Neural cell (in vitro differentiated cells): ENCODE measurements at regions not wholly inside any gene's neighbourhood (a gene's known extent, or its start where the extent isn't known, plus 50 kb on each side); places are given as distances from the start of the nearest gene placed in this dataset.
"Not testable (repeated sequence)": the region's sequence is repeated elsewhere in the genome, so short reads cannot be mapped to it uniquely, and the experiment has no call there.

ENCODE experiments used
- H2AFZ ChIP-seq: fragments of 200-600, 300-800 bp; sonication (generic), shearing (Covaris generic); 2 replicates; pipeline ENCODE4 v1.6.0; 2014; ENCODE audit warnings: low read depth, mild to moderate bottlenecking, antibody characterized with exemption, low read length, moderate library complexity
- H3F3A ChIP-seq: fragments of 200-600 bp; shearing (Covaris generic); 2 replicates; pipeline ENCODE4 v1.6.1; 2016; ENCODE audit warnings: mild to moderate bottlenecking, moderate library complexity, mixed read lengths, antibody characterized with exemption, low read length; ENCODE audit not compliant: insufficient read depth, poor library complexity, severe bottlenecking
- H3K27ac ChIP-seq: fragments of 200-600, 300-800 bp; sonication (generic), shearing (Covaris generic); 2 replicates; pipeline ENCODE4 v1.5.1; 2014; ENCODE audit warnings: mild to moderate bottlenecking, low read length, moderate library complexity
- H3K27me3 ChIP-seq: fragments of 300-800, 200-600 bp; sonication (generic), shearing (Covaris generic); 2 replicates; pipeline ENCODE4 v1.6.0; 2014; ENCODE audit warnings: mild to moderate bottlenecking, low read depth, low read length, moderate library complexity; ENCODE audit not compliant: insufficient read depth
- H3K36me3 ChIP-seq: fragments of 300-800, 200-600 bp; sonication (generic), shearing (Covaris generic); 2 replicates; pipeline ENCODE4 v1.5.1; 2014; ENCODE audit warnings: mild to moderate bottlenecking, antibody characterized with exemption, low read length, moderate library complexity; ENCODE audit not compliant: insufficient read depth
- H3K4me2 ChIP-seq: fragments of 300-800, 200-600 bp; sonication (generic), shearing (Covaris generic); 2 replicates; pipeline ENCODE4 v1.6.0; 2014; ENCODE audit warnings: mild to moderate bottlenecking, low read length
- H3K4me3 ChIP-seq: fragments of 300-800, 200-600 bp; sonication (generic), shearing (Covaris generic); 2 replicates; pipeline ENCODE4 v1.5.1; 2014; ENCODE audit warnings: mild to moderate bottlenecking, low read length, moderate library complexity
- H3K79me2 ChIP-seq: fragments of 200-600 bp; shearing (Covaris generic); replicated peaks from 2 replicates; pipeline ENCODE4 v1.6.0; 2014; ENCODE audit warnings: mild to moderate bottlenecking, low read length, moderate library complexity; ENCODE audit not compliant: insufficient read depth
- H3K9ac ChIP-seq: fragments of 300-800, 200-600 bp; sonication (generic), shearing (Covaris generic); 2 replicates; pipeline ENCODE4 v1.6.1; 2016; ENCODE audit warnings: mild to moderate bottlenecking, low read length, mixed read lengths
- H3K9me2 ChIP-seq: fragments of 200-600 bp; shearing (Covaris generic); 2 replicates; pipeline ENCODE4 v1.6.1; 2016; ENCODE audit warnings: mild to moderate bottlenecking, low read length, mixed read lengths; ENCODE audit not compliant: insufficient read depth
- H3K9me3 ChIP-seq: fragments of 200-600, 300-800 bp; sonication (generic), shearing (Covaris generic); 2 replicates; pipeline ENCODE4 v1.6.1; 2016; ENCODE audit warnings: mild to moderate bottlenecking, mixed run types, low read length, moderate library complexity, mixed read lengths
- H4K20me1 ChIP-seq: fragments of 200-600 bp; shearing (Covaris generic); 2 replicates; pipeline ENCODE4 v1.6.1; 2016; ENCODE audit warnings: mild to moderate bottlenecking, mixed run types; ENCODE audit not compliant: insufficient read depth
- CTCF ChIP-seq: fragments of 450-650 bp; IDR thresholded peaks from 2 replicates; pipeline ENCODE4 v1.5.1; 2014; ENCODE audit warnings: antibody characterized with exemption, mild to moderate bottlenecking, moderate library complexity; ENCODE audit not compliant: poor library complexity, severe bottlenecking
- EP300 ChIP-seq: fragments of 450-650 bp; conservative IDR thresholded peaks from 2 replicates; pipeline ENCODE4 v1.6.1; 2014; ENCODE audit warnings: antibody characterized with exemption, mild to moderate bottlenecking, moderate library complexity; ENCODE audit not compliant: poor library complexity, severe bottlenecking
- EZH2 ChIP-seq: fragments of 200-600, 300-800 bp; shearing (Covaris generic), sonication (generic); IDR thresholded peaks from 2 replicates; pipeline ENCODE4 v1.6.1; 2014; ENCODE audit warnings: antibody characterized with exemption, low read length, borderline replicate concordance, mild to moderate bottlenecking; ENCODE audit not compliant: insufficient read depth, poor library complexity, severe bottlenecking
- POLR2AphosphoS5 ChIP-seq: IDR thresholded peaks from 2 replicates; pipeline ENCODE4 v1.6.1; 2012
- RAD21 ChIP-seq: fragments of 450-650 bp; conservative IDR thresholded peaks from 2 replicates; pipeline ENCODE4 v1.6.1; 2014; ENCODE audit warnings: antibody characterized with exemption, mild to moderate bottlenecking, moderate library complexity
- TF ChIP-seq, protein P1 (sequence below): IDR thresholded peaks from 2 replicates; pipeline ENCODE4 v1.6.1; 2012; ENCODE audit warnings: borderline replicate concordance

GRCh38 chr15:59791079-59791478, 102.0 kb upstream of the BNIP2 start:
- Histone ChIP-seq H3K9me3 (no peaks in the 10 kb centered on the region), H3K4me3 (no peak overlapping the region), H3K27me3 (no peaks in the 10 kb centered on the region), H3F3A (no peaks in the 10 kb centered on the region), H3K36me3 (no peaks in the 10 kb centered on the region), H4K20me1 (no peaks in the 10 kb centered on the region), H3K9me2 (no peaks in the 10 kb centered on the region), H3K4me2 (no peak overlapping the region), H3K27ac (no peak overlapping the region), H3K9ac (no peak overlapping the region), H2AFZ (no peak overlapping the region), H3K79me2 (no peaks in the 10 kb centered on the region)
- TF ChIP-seq CTCF (no peak), RAD21 (no peak), EZH2 (no peak), POLR2AphosphoS5 (no peak), EP300 (no peak)
- TF ChIP-seq, protein P1, sequence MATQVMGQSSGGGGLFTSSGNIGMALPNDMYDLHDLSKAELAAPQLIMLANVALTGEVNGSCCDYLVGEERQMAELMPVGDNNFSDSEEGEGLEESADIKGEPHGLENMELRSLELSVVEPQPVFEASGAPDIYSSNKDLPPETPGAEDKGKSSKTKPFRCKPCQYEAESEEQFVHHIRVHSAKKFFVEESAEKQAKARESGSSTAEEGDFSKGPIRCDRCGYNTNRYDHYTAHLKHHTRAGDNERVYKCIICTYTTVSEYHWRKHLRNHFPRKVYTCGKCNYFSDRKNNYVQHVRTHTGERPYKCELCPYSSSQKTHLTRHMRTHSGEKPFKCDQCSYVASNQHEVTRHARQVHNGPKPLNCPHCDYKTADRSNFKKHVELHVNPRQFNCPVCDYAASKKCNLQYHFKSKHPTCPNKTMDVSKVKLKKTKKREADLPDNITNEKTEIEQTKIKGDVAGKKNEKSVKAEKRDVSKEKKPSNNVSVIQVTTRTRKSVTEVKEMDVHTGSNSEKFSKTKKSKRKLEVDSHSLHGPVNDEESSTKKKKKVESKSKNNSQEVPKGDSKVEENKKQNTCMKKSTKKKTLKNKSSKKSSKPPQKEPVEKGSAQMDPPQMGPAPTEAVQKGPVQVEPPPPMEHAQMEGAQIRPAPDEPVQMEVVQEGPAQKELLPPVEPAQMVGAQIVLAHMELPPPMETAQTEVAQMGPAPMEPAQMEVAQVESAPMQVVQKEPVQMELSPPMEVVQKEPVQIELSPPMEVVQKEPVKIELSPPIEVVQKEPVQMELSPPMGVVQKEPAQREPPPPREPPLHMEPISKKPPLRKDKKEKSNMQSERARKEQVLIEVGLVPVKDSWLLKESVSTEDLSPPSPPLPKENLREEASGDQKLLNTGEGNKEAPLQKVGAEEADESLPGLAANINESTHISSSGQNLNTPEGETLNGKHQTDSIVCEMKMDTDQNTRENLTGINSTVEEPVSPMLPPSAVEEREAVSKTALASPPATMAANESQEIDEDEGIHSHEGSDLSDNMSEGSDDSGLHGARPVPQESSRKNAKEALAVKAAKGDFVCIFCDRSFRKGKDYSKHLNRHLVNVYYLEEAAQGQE, result no peak

DNA sequence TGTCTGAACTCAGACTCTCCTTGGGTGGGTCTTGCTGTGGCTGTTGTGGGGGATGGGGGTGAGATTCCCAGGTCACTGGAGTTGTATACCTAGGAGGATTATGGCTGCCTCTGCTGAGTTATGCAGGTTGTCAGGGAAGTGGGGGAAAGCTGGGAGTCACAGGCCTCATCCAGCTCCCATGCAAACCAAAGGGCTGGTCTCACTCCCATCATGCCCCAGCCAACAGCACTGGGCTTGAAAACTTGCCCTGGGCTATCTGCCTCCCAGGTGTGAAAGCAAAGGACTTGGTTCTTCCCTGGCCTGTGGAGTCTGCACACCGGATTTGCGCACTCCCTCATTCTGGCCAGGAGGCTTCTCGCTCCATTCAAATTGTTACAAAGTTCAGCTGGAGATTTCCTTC, 97.3 kb upstream of the BNIP2 start:
- not testable (repeated sequence) for H3K27me3 ChIP-seq, H4K20me1 ChIP-seq, H3K9me3 ChIP-seq, H3K79me2 ChIP-seq, H3K4me2 ChIP-seq, H3K36me3 ChIP-seq, H3F3A ChIP-seq, H3K27ac ChIP-seq, H3K4me3 ChIP-seq, H3K9me2 ChIP-seq, H2AFZ ChIP-seq, H3K9ac ChIP-seq

DNA sequence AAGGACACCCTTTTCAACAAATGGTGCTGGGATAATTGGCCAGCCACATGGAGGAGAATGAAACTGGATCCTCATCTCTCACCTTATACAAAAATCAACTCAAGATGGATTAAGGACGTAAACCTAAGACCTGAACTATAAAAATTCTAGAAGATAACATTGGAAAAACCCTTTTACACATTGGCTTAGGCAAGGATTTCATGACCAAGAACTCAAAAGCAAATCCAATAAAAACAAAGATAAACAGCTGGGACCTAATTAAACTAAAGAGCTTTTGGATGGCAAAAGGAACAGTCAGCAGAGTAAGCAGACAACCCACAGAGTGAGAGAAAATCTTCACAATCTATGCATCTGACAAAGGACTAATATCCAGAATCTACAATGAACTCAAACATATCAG, 96.9 kb upstream of the BNIP2 start:
- not testable (repeated sequence) for H2AFZ ChIP-seq, H3K9ac ChIP-seq, H3K79me2 ChIP-seq

DNA sequence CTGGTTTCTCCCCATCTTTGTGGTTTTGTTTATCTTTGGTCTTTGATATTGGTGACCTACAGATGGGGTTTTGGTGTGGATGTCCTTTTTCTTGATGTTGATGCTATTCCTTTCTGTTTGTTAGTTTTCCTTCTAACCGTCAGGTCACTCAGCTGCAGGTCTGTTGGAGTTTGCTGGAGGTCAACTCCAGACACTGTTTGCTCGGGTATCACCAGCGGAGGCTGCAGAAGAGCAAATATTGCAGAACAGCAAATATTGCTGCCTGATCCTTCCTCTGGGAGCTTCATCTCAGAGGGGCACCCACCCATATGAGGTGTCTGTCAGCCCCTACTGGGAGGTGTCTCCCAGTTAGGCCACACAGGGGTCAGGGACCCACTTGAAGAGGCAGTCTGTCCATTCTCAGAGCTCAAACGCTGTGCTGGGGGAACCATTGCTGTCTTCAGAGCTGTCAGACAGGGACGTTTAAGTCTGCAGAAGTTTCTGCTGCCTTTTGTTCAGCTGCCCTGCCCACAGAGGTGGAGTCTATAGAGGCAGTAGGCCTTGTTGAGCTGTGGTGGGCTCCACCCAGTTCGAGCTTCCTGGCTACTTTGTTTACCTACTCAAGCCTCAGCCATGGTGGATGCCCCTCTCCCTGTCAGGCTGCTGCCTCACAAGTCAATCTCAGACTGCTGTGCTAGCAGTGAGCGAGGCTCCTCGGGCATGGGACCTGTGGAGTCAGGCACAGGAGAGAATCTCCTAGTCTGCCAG, 94.8 kb upstream of the BNIP2 start:
- not testable (repeated sequence) for H3K79me2 ChIP-seq, H3K27ac ChIP-seq, H3K36me3 ChIP-seq, H2AFZ ChIP-seq, H3K27me3 ChIP-seq, H3K4me2 ChIP-seq, H3K9ac ChIP-seq, H3K9me2 ChIP-seq, H3K4me3 ChIP-seq, H3F3A ChIP-seq, H4K20me1 ChIP-seq, H3K9me3 ChIP-seq

More for the DNA sequence above, 96.9 kb upstream of the BNIP2 start:
- not testable (repeated sequence) for H3K9me2 ChIP-seq, H3K27ac ChIP-seq, H3K4me3 ChIP-seq, H3K27me3 ChIP-seq, H3K36me3 ChIP-seq, H3K4me2 ChIP-seq, H3K9me3 ChIP-seq, H3F3A ChIP-seq, H4K20me1 ChIP-seq
